KOPT-K1 (cell line): ENCODE measurements at regions not wholly inside any gene's neighbourhood (a gene's known extent, or its start where the extent isn't known, plus 50 kb on each side); places are given as distances from the start of the nearest gene placed in this dataset.

Source experiments
- H3K27ac ChIP-seq: fragments of 200-600 bp; sonication (generic); 2 replicates; pipeline ENCODE4 v1.5.1; 2016; ENCODE audit warnings: antibody characterized with exemption, mild to moderate bottlenecking, low read depth, low read length; ENCODE audit not compliant: poor library complexity, severe bottlenecking
- H3K36me3 ChIP-seq: fragments of 200-600 bp; sonication (generic); 2 replicates; pipeline ENCODE4 v1.5.1; 2017; ENCODE audit warnings: antibody characterized with exemption, mild to moderate bottlenecking, low read length, moderate library complexity; ENCODE audit not compliant: insufficient read depth
- H3K9me3 ChIP-seq: fragments of 200-600 bp; sonication (generic); 2 replicates; pipeline ENCODE4 v1.5.1; 2017; ENCODE audit warnings: antibody characterized with exemption, low read length, mild to moderate bottlenecking; ENCODE audit not compliant: insufficient read depth, poor library complexity, severe bottlenecking

DNA sequence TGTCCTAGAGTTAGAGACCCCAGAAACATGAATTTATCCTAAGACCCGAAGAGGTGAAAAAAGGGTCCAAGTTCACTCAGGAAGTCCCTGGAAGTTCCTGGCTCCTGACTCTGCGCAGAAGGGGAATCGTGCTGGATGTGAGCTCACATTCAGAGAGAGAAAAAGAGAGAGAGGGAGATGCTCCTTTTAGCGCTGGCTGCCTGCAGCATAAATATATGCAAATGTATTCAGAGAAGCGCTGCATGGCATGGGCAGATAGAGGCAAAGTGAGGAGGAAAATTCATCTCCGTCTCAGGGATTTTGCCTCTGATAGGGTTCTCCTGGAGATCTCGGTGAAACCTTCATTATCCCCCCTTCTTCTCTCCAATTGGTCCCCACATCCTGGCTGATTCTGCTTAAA, 517.2 kb downstream of the MN1 start:
- Histone ChIP-seq H3K27ac (no peak overlapping the region), H3K9me3 (no peaks in the 10 kb centered on the region), H3K36me3 (no peaks in the 10 kb centered on the region)

- Histone ChIP-seq H3K36me3 (no peaks in the 10 kb centered on the region), H3K9me3 (no peaks in the 10 kb centered on the region), H3K27ac (no peak overlapping the region)
These were observed 514.8 kb downstream of the MN1 start for GRCh38 chr22:27286711-27287110.

- Histone ChIP-seq H3K36me3 (no peaks in the 10 kb centered on the region), H3K9me3 (no peaks in the 10 kb centered on the region), H3K27ac (no peak overlapping the region)
These were observed 508.8 kb downstream of the MN1 start for GRCh38 chr22:27292542-27293299.

DNA sequence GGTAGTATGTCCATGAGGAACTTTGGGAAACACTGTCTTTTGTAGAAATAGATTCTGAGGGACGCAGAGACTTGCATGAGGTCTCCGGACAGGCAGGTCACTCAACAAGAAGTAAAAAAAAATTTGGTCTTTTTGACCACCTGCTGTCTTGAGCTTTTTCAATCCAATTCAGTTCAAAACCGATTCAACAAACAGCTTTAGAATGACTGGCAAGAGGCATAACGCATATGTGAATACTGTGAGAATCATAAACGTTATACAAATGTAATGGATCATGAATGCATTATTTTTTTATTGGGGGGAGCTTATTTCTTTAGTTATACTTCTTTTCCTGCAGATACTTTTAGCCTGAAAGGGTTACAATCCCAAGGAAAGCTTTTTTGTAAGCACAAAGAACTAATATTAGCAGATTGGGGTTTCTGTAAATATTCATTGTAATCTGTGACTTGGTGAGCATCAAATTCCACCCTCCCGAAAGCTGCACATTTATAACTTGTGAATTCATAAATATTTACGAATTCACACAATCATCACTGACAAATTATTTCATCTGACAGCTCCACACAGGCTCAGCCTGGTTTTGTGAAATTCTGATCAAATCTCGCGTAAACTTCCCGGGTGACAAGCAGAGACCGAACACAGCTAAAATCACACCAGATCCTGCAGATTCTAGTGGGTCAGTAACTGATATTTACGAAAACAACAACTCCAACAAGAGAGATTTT, 507.7 kb downstream of the MN1 start:
- no peaks in the 10 kb centered on the region for H3K36me3 ChIP-seq
- H3K27ac ChIP-seq: no peak overlapping the region
- H3K9me3 ChIP-seq: no peaks in the 10 kb centered on the region

DNA sequence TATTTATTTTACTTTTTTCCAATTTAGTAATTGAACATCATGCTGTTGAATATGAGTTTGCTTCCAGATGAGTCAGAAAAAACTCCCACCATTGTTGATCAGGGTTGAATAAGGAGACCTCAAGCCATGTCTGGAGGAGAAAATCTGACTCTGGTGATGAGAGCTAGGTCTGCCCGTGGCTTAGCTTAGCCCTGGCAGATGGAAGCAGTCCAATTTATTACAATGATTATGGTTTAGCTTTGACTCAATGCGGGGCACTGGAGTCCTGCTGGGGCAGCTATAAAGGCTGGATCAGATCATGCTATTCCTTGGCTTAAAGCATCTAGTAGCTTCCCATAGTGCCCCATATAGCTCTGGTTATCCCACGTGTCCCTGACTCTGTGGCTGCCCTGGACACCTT, 506.5 kb downstream of the MN1 start:
- H3K9me3 ChIP-seq: no peaks in the 10 kb centered on the region
- no peaks in the 10 kb centered on the region for H3K36me3 ChIP-seq
- no peak overlapping the region for H3K27ac ChIP-seq

DNA sequence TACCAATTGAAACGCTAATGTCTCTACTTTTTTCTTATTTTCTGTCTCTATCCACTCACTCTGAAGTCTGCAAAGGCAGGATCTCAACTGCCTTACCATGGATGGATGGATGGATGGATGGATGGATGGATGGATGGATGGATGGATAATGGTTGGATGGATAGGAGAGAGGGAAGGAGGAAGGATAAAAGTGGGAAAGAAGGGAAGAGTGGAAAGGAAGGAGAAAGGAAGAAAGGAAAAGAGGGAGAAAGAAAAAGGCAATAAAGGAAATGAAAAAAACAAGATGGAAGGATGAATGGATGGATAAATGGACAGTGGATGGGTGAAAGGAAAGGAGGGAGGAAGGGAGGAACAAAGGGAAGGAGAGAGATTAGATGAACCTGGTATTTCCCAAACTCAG, 506.0 kb downstream of the MN1 start:
- H3K27ac ChIP-seq: no peak overlapping the region
- no peaks in the 10 kb centered on the region for H3K9me3 ChIP-seq
- no peaks in the 10 kb centered on the region for H3K36me3 ChIP-seq

DNA sequence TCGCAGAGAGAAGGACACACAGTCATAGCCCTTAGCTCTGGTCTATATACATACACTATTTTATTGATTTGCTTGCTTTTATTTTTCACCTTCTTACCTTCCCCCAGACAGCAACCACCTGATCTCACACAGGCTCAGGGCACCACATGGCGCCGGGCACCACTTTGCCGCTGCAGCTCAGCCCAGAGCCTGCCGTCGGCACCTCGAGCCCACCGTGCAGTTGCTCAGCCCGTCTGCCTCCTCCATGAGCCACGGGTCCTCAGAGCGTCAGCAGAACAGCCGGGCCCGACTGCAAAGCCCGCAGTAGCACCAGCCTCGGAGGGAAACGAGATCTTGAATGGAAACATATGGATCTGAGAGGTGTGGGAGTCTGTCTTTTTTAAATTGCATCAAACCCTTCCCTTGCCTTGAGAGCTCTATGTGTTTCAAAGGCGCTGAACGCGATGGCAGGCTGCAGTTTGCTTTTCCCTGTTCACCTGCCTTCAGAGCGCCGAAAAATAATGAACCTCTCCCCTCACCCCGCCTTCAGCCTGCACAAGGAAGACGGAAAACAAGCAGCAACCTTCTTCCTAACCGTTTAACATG, 505.4 kb downstream of the MN1 start:
- Histone ChIP-seq H3K36me3 (no peaks in the 10 kb centered on the region), H3K27ac (no peak overlapping the region), H3K9me3 (no peaks in the 10 kb centered on the region)

DNA sequence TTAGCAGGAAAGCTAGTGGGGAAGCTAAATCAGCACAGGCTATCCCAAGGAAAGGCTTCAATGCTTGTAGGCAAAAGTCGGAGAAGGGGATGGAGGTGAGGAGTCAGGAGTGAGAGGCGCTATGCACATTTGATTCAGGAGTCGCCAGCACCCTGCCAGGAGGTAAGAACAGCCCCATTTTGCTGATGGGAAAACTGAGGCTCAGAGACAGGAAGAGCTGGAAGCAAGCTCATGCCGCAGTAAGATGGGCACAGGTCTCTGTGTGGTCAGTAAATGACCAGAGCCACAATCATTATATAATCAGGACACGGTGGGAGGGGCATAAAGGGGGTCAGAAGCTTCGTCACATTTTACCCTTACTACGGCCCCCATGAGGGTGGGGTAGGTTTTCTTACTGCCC, 504.4 kb downstream of the MN1 start:
- Histone ChIP-seq H3K27ac (no peak overlapping the region), H3K36me3 (no peaks in the 10 kb centered on the region), H3K9me3 (no peaks in the 10 kb centered on the region)

DNA sequence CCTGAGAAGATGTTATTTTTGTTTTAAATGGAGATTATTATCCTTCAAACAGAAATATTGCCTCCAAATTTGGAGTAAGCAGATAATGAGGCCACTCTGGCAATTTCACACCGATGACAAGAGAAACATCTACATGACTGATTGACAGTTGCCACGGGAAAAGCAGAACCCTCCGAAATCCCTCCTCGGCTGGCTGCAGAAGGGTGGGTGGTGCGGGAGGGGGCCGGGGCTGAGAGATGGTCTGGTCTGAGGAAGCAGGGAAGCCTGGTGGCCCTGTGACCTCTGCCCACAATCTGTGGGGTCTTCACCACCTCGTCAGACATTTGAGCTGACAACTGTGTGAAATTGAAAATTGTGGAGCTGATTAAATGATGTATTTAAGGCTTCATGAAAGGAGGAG, 503.2 kb downstream of the MN1 start:
- Histone ChIP-seq H3K36me3 (no peaks in the 10 kb centered on the region), H3K27ac (no peak overlapping the region)

GRCh38 chr22:27298742-27299141, 502.8 kb downstream of the MN1 start:
- no peaks in the 10 kb centered on the region for H3K36me3 ChIP-seq
- no peak overlapping the region for H3K27ac ChIP-seq
- no peaks in the 10 kb centered on the region for H3K9me3 ChIP-seq

More for the DNA sequence above, 503.2 kb downstream of the MN1 start:
- H3K9me3 ChIP-seq: no peaks in the 10 kb centered on the region

- Histone ChIP-seq H3K9me3 (no peaks in the 10 kb centered on the region), H3K27ac (no peak overlapping the region), H3K36me3 (no peaks in the 10 kb centered on the region)
These were observed 502.1 kb downstream of the MN1 start for GRCh38 chr22:27299181-27300085.

GRCh38 chr22:27300536-27301285, 500.8 kb downstream of the MN1 start:
- H3K27ac ChIP-seq: no peak overlapping the region
- no peaks in the 10 kb centered on the region for H3K36me3 ChIP-seq
- no peaks in the 10 kb centered on the region for H3K9me3 ChIP-seq

- Histone ChIP-seq H3K9me3 (peaks cover 5% of the 10 kb centered on the region), H3K27ac (no peak overlapping the region), H3K36me3 (no peaks in the 10 kb centered on the region)
These were observed 499.1 kb downstream of the MN1 start for GRCh38 chr22:27302501-27302900.

GRCh38 chr22:27303718-27304117, 497.8 kb downstream of the MN1 start:
- H3K36me3 ChIP-seq: no peaks in the 10 kb centered on the region
- H3K27ac ChIP-seq: no peak overlapping the region
- peaks cover 14% of the 10 kb centered on the region for H3K9me3 ChIP-seq
